ENCODE measurements at regions not wholly inside any gene's neighbourhood (a gene's known extent, or its start where the extent isn't known, plus 50 kb on each side); places are given as distances from the start of the nearest gene placed in this dataset.

DNA sequence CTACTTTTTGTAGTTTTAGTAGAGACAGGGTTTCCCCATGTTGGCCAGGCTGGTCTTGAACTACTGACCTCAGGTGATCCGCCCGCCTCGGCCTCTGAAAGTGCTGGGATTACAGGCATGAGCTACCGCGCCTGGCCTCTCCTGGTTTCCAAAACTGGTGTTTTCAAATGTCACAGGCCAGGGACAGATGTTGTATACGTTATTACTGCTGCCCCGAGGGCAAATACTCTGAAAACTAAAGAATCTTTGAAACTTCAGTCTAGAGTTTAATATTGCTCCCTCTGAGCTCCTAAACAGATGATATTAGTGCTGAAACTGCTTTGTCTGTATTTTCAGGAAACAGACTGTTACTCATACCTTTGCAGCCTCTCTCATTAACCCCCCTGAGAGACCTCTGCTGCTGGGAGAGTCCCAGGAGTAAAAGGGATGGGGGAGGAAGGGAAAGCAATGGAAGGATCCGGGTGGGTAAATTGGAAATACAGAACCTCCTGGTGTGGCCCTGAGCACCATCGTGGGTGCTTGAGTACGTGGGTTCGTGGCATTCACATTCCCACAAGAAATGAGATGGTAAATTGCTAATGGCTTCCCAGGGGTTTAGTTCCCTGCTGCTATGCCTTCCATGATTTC is 96.3 kb upstream of the IGF1R start:
- Histone ChIP-seq H3K27ac (ENCODE audit: low read length) (no peak overlapping the region), H3K27me3 (ENCODE audit: control insufficient read depth, insufficient read depth, low read length) (no peaks in the 10 kb centered on the region), H3K9me3 (ENCODE audit: control insufficient read depth, insufficient read depth, low read length) (no peaks in the 10 kb centered on the region), H3K4me1 (ENCODE audit: control insufficient read depth, insufficient read depth, low read length) (peaks cover 2% of the 10 kb centered on the region), H3K4me3 (ENCODE audit: low read length) (no peak overlapping the region), H3K36me3 (ENCODE audit: control insufficient read depth, insufficient read depth, low read length) (no peaks in the 10 kb centered on the region)
- WGBS (ENCODE audit: insufficient coverage, insufficient read length) = no CpG with 5 or more reads among the region's 11 CpGs
- no peak for DNase-seq (ENCODE audit: low read depth, low spot score)

DNA sequence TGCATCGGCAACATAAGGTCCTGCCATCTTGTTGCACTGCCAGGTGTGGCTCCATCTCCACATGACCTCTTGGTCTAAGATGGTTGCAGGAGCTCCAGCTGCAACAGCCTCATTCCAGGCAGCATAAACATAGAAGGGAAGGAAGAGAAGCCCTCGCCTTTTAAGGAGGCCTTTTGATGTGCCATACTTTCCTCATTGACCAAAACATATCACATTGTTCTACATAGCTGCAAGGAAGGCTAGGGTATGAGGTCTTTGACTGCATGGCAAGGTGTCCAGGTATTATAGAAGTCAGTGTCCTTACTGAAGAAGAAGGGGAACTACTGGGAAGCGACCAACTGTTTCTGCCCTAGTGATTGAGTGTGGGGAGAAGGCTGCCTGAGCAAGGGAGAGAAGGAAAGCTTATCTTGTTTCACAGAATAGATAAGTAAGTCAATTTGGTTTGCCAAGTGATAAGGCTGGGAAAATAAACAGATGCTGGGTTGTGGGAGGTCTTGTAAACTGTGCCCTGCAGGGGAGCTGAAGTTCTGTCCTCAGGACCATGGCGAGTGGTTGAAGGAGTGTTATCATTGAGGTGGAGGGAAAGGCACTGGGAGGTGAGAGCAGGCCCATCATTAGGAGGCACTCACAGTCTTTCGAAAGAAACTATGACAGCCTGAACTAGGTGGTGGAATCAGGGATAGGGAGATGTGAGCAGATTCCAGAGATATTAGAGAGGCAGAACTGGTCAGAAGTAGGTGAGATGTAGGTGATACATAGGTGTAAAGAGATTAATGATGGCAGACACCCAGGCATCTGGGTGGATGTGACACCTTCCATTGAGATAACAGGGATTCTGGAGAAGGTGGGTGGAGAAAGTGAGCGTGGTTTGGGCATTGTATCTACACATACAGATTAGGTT is 93.8 kb upstream of the IGF1R start:
- Histone ChIP-seq H3K9me3 (ENCODE audit: control insufficient read depth, insufficient read depth, low read length) (no peaks in the 10 kb centered on the region), H3K36me3 (ENCODE audit: control insufficient read depth, insufficient read depth, low read length) (no peaks in the 10 kb centered on the region), H3K27me3 (ENCODE audit: control insufficient read depth, insufficient read depth, low read length) (no peaks in the 10 kb centered on the region), H3K4me1 (ENCODE audit: control insufficient read depth, insufficient read depth, low read length) (peaks cover 2% of the 10 kb centered on the region; the same call in 1 of the 2 replicates), H3K4me3 (ENCODE audit: low read length) (no peak overlapping the region), H3K27ac (ENCODE audit: low read length) (no peak overlapping the region)
- WGBS (ENCODE audit: insufficient coverage, insufficient read length) = no CpG with 5 or more reads among the region's 6 CpGs
- no peak for DNase-seq (ENCODE audit: low read depth, low spot score)

DNA sequence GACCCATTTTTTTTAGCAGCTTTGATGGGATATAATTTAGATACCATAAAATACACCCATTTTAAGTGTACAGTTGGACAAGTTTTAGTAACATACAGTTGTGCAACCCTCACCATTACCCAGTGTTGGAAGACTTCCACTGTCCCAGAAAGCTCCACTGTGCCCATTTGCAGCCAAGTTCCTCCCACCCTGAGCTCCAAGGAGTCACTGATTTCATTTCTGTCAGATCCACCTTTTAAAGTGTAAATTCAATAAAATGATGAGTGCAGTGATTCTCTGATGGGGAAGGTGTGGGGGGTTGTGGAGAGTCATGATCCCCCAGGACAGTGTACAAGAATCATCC is 93.2 kb upstream of the IGF1R start:
- no peaks in the 10 kb centered on the region for H3K9me3 ChIP-seq (ENCODE audit: control insufficient read depth, insufficient read depth, low read length)
- no peak overlapping the region for H3K27ac ChIP-seq (ENCODE audit: low read length)
- H3K4me3 ChIP-seq (ENCODE audit: low read length) = no peak overlapping the region
- no peaks in the 10 kb centered on the region for H3K27me3 ChIP-seq (ENCODE audit: control insufficient read depth, insufficient read depth, low read length)
- H3K4me1 ChIP-seq (ENCODE audit: control insufficient read depth, insufficient read depth, low read length) = peaks cover 2% of the 10 kb centered on the region; the same call in 1 of the 2 replicates
- no peak for DNase-seq (ENCODE audit: low read depth, low spot score)
- no peaks in the 10 kb centered on the region for H3K36me3 ChIP-seq (ENCODE audit: control insufficient read depth, insufficient read depth, low read length)

DNA sequence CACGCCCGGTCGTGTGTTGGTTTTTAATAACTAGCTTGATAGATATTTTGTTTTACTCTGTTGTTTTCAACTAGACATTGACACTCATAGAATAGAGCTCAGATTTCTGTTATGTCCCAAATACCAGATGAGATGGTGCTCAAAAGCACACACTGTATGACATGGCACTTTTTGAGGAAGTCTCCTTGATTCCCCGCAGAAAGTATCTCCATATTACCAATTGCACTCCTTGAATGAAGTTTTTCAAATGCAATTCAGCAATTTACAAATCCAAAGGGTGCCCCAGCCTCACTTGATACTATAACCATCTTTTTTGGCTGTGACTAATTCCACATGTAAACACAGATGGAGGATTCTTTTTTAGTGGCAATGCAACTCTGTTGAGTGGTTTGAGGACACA is 92.0 kb upstream of the IGF1R start:
- no peaks in the 10 kb centered on the region for H3K9me3 ChIP-seq (ENCODE audit: control insufficient read depth, insufficient read depth, low read length)
- no peak for DNase-seq (ENCODE audit: low read depth, low spot score)
- H3K27ac ChIP-seq (ENCODE audit: low read length) = no peak overlapping the region
- no CpG with 5 or more reads among the region's 4 CpGs for WGBS (ENCODE audit: insufficient coverage, insufficient read length)
- H3K4me3 ChIP-seq (ENCODE audit: low read length) = no peak overlapping the region
- no peaks in the 10 kb centered on the region for H3K27me3 ChIP-seq (ENCODE audit: control insufficient read depth, insufficient read depth, low read length)
- peaks cover 2% of the 10 kb centered on the region; the same call in 1 of the 2 replicates for H3K4me1 ChIP-seq (ENCODE audit: control insufficient read depth, insufficient read depth, low read length)
- no peaks in the 10 kb centered on the region for H3K36me3 ChIP-seq (ENCODE audit: control insufficient read depth, insufficient read depth, low read length)

DNA sequence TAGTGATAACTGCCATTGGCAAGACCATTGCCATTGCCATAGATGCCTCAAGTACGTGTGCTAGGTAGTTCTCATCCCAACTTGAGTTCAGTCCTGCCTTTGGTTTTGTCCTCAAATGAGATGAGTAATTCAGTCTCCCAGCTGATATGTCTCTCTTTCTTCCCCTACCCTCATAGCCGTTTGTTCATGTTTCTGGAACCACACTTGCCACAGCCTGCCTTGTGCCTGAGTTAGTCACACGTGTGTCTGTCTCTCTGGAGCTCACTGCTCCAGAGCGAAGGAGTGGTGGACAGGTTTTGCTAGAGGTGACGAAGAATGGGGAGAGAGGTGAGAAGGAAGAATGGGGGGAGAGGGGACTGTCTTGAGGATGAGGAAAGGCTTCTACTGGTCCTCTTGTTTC is 88.0 kb upstream of the IGF1R start:
- no peaks in the 10 kb centered on the region for H3K36me3 ChIP-seq (ENCODE audit: control insufficient read depth, insufficient read depth, low read length)
- DNase-seq (ENCODE audit: low read depth, low spot score) = no peak
- WGBS (ENCODE audit: insufficient coverage, insufficient read length) = 100% methylated on average over 1 of the region's 5 CpGs

DNA sequence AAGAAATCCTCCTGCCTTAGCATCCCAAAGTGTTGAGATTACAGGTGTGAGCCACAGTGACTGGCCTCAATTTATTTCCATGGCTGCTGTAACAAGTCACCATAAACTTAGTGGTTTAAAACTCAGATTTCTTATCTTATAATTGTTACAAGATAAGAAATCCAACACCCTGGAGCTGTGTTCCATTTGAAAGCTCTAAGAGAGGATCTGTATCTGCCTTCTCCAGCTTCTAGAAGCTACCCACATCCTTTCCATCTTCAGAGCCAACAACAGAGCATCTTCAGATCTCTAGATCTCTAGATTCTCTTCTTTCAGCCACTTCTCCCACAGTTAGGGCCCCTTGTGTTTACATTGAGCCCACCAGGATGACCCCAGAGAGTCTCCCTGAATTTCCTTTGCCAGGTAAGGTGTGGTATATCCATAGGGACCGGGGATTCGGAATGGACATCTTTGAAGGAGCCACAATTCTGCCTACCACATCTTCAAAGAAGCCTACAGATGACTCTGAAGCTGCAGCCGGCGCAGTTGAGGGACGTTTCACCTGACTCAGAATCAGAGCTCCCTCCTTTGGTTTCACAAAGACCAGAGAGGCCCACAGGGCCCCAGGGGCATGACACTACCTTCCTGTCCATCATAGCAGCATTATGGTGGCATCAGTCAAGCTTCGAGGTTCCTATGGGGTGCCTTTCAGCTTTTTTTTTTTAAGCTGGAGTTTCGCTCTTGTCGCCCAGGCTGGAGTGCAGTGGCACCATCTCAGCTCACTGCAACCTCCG is 87.0 kb upstream of the IGF1R start:
- WGBS (ENCODE audit: insufficient coverage, insufficient read length) = no CpG with 5 or more reads among the region's 9 CpGs
- H3K27ac ChIP-seq (ENCODE audit: low read length) = no peak overlapping the region
- no peak overlapping the region for H3K4me3 ChIP-seq (ENCODE audit: low read length)
- no peaks in the 10 kb centered on the region for H3K4me1 ChIP-seq (ENCODE audit: control insufficient read depth, insufficient read depth, low read length)
- DNase-seq (ENCODE audit: low read depth, low spot score) = no peak
- H3K36me3 ChIP-seq (ENCODE audit: control insufficient read depth, insufficient read depth, low read length) = no peaks in the 10 kb centered on the region
- no peaks in the 10 kb centered on the region for H3K27me3 ChIP-seq (ENCODE audit: control insufficient read depth, insufficient read depth, low read length)
- no peaks in the 10 kb centered on the region for H3K9me3 ChIP-seq (ENCODE audit: control insufficient read depth, insufficient read depth, low read length)

More for the DNA sequence above, 88.0 kb upstream of the IGF1R start:
- Histone ChIP-seq H3K27me3 (ENCODE audit: control insufficient read depth, insufficient read depth, low read length) (no peaks in the 10 kb centered on the region), H3K27ac (ENCODE audit: low read length) (no peak overlapping the region), H3K9me3 (ENCODE audit: control insufficient read depth, insufficient read depth, low read length) (no peaks in the 10 kb centered on the region), H3K4me1 (ENCODE audit: control insufficient read depth, insufficient read depth, low read length) (no peaks in the 10 kb centered on the region), H3K4me3 (ENCODE audit: low read length) (no peak overlapping the region)

DNA sequence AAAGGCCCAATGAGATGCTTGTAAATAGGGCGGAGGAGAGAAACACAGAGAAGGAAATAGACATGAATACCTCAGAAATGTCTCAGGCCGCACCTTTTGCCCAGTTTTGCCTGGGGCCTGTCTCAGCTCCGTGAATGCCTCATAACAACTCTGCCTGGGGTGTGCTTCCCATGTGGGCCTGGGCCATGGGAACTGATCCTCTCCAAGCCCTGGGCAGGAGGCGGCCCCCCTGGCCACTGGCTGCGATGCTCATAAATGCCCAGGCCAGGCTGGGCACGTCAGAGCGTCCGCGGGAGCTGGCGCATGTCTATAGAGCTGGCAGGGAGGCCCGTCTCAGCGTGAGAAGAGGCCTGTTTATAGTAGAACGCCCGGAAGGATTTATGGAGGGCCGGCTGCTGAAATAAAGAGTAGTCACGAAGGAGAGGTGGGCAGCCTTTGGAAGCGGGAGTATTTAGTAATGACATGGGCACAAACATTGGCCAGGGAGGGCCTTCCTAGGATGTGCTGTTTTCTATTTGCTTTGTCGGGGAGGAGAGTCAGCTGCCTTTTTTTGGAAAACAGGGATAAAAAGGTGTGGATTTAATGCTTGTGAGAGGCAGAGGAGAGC is 85.9 kb upstream of the IGF1R start:
- no peak for DNase-seq (ENCODE audit: low read depth, low spot score)
- Histone ChIP-seq H3K4me1 (ENCODE audit: control insufficient read depth, insufficient read depth, low read length) (no peaks in the 10 kb centered on the region), H3K27me3 (ENCODE audit: control insufficient read depth, insufficient read depth, low read length) (no peaks in the 10 kb centered on the region), H3K36me3 (ENCODE audit: control insufficient read depth, insufficient read depth, low read length) (no peaks in the 10 kb centered on the region), H3K27ac (ENCODE audit: low read length) (no peak overlapping the region), H3K4me3 (ENCODE audit: low read length) (no peak overlapping the region), H3K9me3 (ENCODE audit: control insufficient read depth, insufficient read depth, low read length) (no peaks in the 10 kb centered on the region)
- no CpG with 5 or more reads among the region's 18 CpGs for WGBS (ENCODE audit: insufficient coverage, insufficient read length)

DNA sequence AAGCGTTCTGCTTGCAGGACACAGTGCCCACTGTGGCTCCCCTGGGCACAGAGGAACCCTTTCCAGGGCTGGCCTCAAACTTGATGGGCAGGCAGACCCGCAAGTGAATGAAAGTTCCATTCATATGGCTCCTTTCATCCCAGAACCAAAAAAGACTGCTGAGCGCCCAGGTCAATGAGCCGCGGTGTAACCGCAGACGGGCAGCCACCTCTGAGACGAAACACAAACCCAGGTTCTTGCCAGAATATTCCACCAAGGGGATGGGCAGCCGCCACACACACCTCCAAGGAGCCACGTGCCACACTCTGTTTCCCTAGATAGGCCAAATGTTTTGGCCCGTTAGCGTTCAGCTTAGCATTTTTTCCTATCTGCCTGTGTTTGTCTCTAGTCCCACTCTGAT is 82.8 kb upstream of the IGF1R start:
- H3K36me3 ChIP-seq (ENCODE audit: control insufficient read depth, insufficient read depth, low read length) = no peaks in the 10 kb centered on the region
- no CpG with 5 or more reads among the region's 12 CpGs for WGBS (ENCODE audit: insufficient coverage, insufficient read length)
- DNase-seq (ENCODE audit: low read depth, low spot score) = no peak
- H3K4me3 ChIP-seq (ENCODE audit: low read length) = no peak overlapping the region
- H3K27ac ChIP-seq (ENCODE audit: low read length) = no peak overlapping the region
- H3K9me3 ChIP-seq (ENCODE audit: control insufficient read depth, insufficient read depth, low read length) = no peaks in the 10 kb centered on the region
- no peaks in the 10 kb centered on the region for H3K27me3 ChIP-seq (ENCODE audit: control insufficient read depth, insufficient read depth, low read length)
- no peaks in the 10 kb centered on the region for H3K4me1 ChIP-seq (ENCODE audit: control insufficient read depth, insufficient read depth, low read length)

DNA sequence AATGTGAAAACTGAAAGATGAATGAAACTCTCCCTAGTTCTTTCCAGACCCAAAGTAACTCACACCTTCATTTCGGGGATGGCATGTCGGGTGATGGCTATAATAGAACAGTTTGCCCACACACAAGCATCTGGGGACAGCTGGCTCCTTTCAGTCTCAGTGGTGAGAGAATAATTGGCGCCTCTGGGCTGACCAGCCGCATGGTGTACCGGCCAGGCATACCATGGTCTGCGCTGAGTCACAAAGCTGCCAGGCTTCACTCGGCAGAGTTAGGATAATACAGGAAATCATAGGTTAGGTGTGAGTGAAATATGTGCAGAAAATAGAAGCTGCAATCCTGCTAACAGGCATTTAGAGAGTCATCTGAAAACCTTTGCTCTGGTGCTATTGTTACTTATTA is 80.4 kb upstream of the IGF1R start:
- H3K36me3 ChIP-seq (ENCODE audit: control insufficient read depth, insufficient read depth, low read length) = no peaks in the 10 kb centered on the region
- no peaks in the 10 kb centered on the region for H3K27me3 ChIP-seq (ENCODE audit: control insufficient read depth, insufficient read depth, low read length)
- no peaks in the 10 kb centered on the region for H3K4me1 ChIP-seq (ENCODE audit: control insufficient read depth, insufficient read depth, low read length)
- DNase-seq (ENCODE audit: low read depth, low spot score) = no peak
- H3K9me3 ChIP-seq (ENCODE audit: control insufficient read depth, insufficient read depth, low read length) = no peaks in the 10 kb centered on the region
- H3K27ac ChIP-seq (ENCODE audit: low read length) = no peak overlapping the region
- no peak overlapping the region for H3K4me3 ChIP-seq (ENCODE audit: low read length)
- no CpG with 5 or more reads among the region's 7 CpGs for WGBS (ENCODE audit: insufficient coverage, insufficient read length)

DNA sequence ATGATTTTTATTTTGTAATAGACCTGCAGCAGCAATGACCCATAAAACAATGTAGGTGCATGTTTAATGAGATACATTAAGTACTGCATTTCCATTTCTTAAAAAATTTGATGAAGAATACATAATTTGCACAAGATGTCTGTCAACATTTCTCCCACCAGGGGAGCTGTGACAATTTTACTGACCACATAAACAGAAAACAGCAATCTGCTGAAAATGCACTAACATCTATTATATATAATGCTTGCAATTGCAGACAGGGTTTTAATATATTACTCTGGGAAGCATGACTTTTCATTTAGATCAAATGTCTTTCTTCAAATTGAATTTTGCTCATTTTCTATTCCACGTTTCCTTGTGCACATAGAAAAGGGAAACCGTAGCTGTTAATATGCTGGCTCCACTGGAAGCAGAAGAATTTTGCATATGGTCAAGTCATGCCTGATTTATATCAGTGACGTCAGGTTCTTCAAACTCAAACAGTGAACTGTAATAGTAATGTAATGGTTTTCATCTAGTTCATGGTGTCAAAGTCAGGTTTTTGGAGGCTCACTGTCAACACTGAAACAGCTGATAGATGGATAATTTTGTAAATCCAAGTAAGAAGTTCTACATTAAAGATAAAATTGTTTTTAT is 79.8 kb upstream of the IGF1R start:
- no peak for DNase-seq (ENCODE audit: low read depth, low spot score)
- H3K27me3 ChIP-seq (ENCODE audit: control insufficient read depth, insufficient read depth, low read length) = no peaks in the 10 kb centered on the region
- WGBS (ENCODE audit: insufficient coverage, insufficient read length) = no CpG with 5 or more reads among the region's 3 CpGs
- H3K36me3 ChIP-seq (ENCODE audit: control insufficient read depth, insufficient read depth, low read length) = no peaks in the 10 kb centered on the region
- H3K9me3 ChIP-seq (ENCODE audit: control insufficient read depth, insufficient read depth, low read length) = no peaks in the 10 kb centered on the region
- no peak overlapping the region for H3K4me3 ChIP-seq (ENCODE audit: low read length)
- H3K27ac ChIP-seq (ENCODE audit: low read length) = no peak overlapping the region
- H3K4me1 ChIP-seq (ENCODE audit: control insufficient read depth, insufficient read depth, low read length) = no peaks in the 10 kb centered on the region
